NCI-H774 (cell line): ENCODE measurements at regions not wholly inside any gene's neighbourhood (a gene's known extent, or its start where the extent isn't known, plus 50 kb on each side); places are given as distances from the start of the nearest gene placed in this dataset.

ENCODE experiments used
- DNase-seq: peaks from one replicate; lab custom pipeline; 2025; lab: John Stamatoyannopoulos, UW

- no peak for DNase-seq
Observed at GRCh38 chr10:35743351-35743750, 101.3 kb upstream of the FZD8 start.

- DNase-seq, result no peak
Observed at GRCh38 chr10:35739998-35740397, 97.9 kb upstream of the FZD8 start.

- DNase-seq, result no peak
Observed at GRCh38 chr10:35735412-35735811, 93.3 kb upstream of the FZD8 start.

GRCh38 chr10:35731828-35732227 lies 89.7 kb upstream of the FZD8 start:
- no peak for DNase-seq

GRCh38 chr10:35728341-35728740 lies 86.2 kb upstream of the FZD8 start:
- DNase-seq, result no peak

GRCh38 chr10:35726846-35727245 lies 84.8 kb upstream of the FZD8 start:
- no peak for DNase-seq

GRCh38 chr10:35723992-35724391 lies 81.9 kb upstream of the FZD8 start:
- no peak for DNase-seq

- no peak for DNase-seq
Observed at GRCh38 chr10:35723059-35723458, 81.0 kb upstream of the FZD8 start.

GRCh38 chr10:35722636-35723035 lies 80.5 kb upstream of the FZD8 start:
- no peak for DNase-seq

GRCh38 chr10:35722226-35722625 lies 80.1 kb upstream of the FZD8 start:
- DNase-seq, result no peak

GRCh38 chr10:35720366-35720765 lies 78.3 kb upstream of the FZD8 start:
- DNase-seq, result no peak

GRCh38 chr10:35716776-35717175 lies 74.7 kb upstream of the FZD8 start:
- DNase-seq, result no peak

- peak; percentile 8 for DNase-seq
Observed at GRCh38 chr10:35712486-35712885, 70.4 kb upstream of the FZD8 start.

GRCh38 chr10:35711615-35712411 lies 69.7 kb upstream of the FZD8 start:
- DNase-seq, result peak; percentile 16

- no peak for DNase-seq
Observed at GRCh38 chr10:35707642-35708425, 65.7 kb upstream of the FZD8 start.

GRCh38 chr10:35706959-35707358 lies 64.9 kb upstream of the FZD8 start:
- no peak for DNase-seq

- DNase-seq, result no peak
Observed at GRCh38 chr10:35705671-35706070, 63.6 kb upstream of the FZD8 start.

GRCh38 chr10:35705051-35705450 lies 63.0 kb upstream of the FZD8 start:
- no peak for DNase-seq

- DNase-seq, result no peak
Observed at GRCh38 chr10:35704401-35704800, 62.3 kb upstream of the FZD8 start.

- DNase-seq, result peak; percentile 10
Observed at GRCh38 chr10:35700487-35700882, 58.4 kb upstream of the FZD8 start.

GRCh38 chr10:35699848-35700486 lies 57.9 kb upstream of the FZD8 start:
- no peak for DNase-seq

- no peak for DNase-seq
Observed at GRCh38 chr10:35696392-35697287, 54.5 kb upstream of the FZD8 start.
